Heart left ventricle (tissue), 16 donors: ENCODE measurements at regions not wholly inside any gene's neighbourhood (a gene's known extent, or its start where the extent isn't known, plus 50 kb on each side); places are given as distances from the start of the nearest gene placed in this dataset.
A peak's percentile ranks its signal among the peaks of the same experiment; 100 is the strongest.

Source experiments
- ATAC-seq, 4 donors: fragments of 200-7000 bp; cut with Tn5 transposase; one replicate each; pipeline ENCODE4 v1.9.1; 2020 to 2022; ENCODE audit warnings: moderate library complexity in 4 of 4, mild to moderate bottlenecking in 3 of 4, moderate number of reproducible peaks in 1 of 4
- DNase-seq, 5 donors: peaks; one replicate each; pipeline ENCODE4 v3.0.0-alpha.2; 2020
- H3K27ac ChIP-seq, 12 donors: fragments of 200-600 bp; sonication (generic) in 4 of 12; one replicate each; pipeline versions ENCODE4 v1.5.0 to v1.8.0; 2016 to 2022; ENCODE audit warnings: mild to moderate bottlenecking in 2 of 12
- H3K27me3 ChIP-seq, 9 donors: fragments of 200-600 bp; sonication (generic) in 2 of 9; one replicate each; pipeline versions ENCODE4 v1.5.1 to v1.8.0; 2016 to 2022; ENCODE audit warnings: mild to moderate bottlenecking in 3 of 9
- H3K36me3 ChIP-seq, 9 donors: fragments of 200-600 bp; sonication (generic) in 2 of 9; one replicate each; pipeline versions ENCODE4 v1.5.0 to v1.8.0; 2018 to 2022; ENCODE audit warnings: mild to moderate bottlenecking in 2 of 9
- H3K4me1 ChIP-seq, 12 donors: fragments of 200-600 bp; sonication (generic) in 4 of 12; one replicate each; pipeline versions ENCODE4 v1.5.0 to v1.8.0; 2016 to 2022; ENCODE audit warnings: mild to moderate bottlenecking in 3 of 12
- H3K4me3 ChIP-seq, 12 donors: fragments of 200-600 bp; sonication (generic) in 4 of 12; one replicate each; pipeline versions ENCODE4 v1.5.0 to v1.8.0; 2017 to 2022; ENCODE audit warnings: mild to moderate bottlenecking in 9 of 12, moderate library complexity in 4 of 12
- H3K9me3 ChIP-seq, 12 donors: fragments of 200-600 bp; sonication (generic) in 4 of 12; one replicate each; pipeline versions ENCODE4 v1.5.0 to v1.8.0; 2016 to 2022; ENCODE audit warnings: mild to moderate bottlenecking in 1 of 12
- CTCF ChIP-seq, 12 donors: fragments of 200-600 bp; sonication (generic) in 4 of 12; IDR thresholded peaks; one replicate each; pipeline versions ENCODE4 v1.5.0 to v1.8.0; 2018 to 2022; ENCODE audit warnings: antibody characterized with exemption in 12 of 12, mild to moderate bottlenecking in 5 of 12
- POLR2A ChIP-seq, 2 donors: fragments of 450-650 bp; IDR thresholded peaks; one replicate each; pipeline ENCODE4 v1.6.1; 2017; ENCODE audit warnings: antibody characterized with exemption in 2 of 2, mild to moderate bottlenecking in 2 of 2, moderate library complexity in 2 of 2
- WGBS, 4 donors: extraction: QIAGEN DNeasy Blood & Tissue Kit in 2 of 4; methylation state at CpG; one replicate each; pipeline versions ENCODE4 v1.1.5 to v1.1.7; 2013 to 2018; 5-methylcytosine and 5-hydroxymethylcytosine counted together
- intact Hi-C, 10 donors: fragments of 100-400 bp; cut with DNase I; formaldehyde crosslinking; loops; one replicate each; pipeline versions ENCODE4 v1.11.1 to v1.14.2; 2022
- donor health status: ischemic (EF 13 %, LVEDD 7.1; RV severe dilation, severe dysfunction).
- donor health status: healthy with polysubstance abuse.
- donor health status: DM: no; HTN: yes; CAD: no.
- donor health status: DM: no; HTN: no; CAD: no.
- donor health status: ischemic (EF 25% LVEDD 6.9; RV normal size, moderate dysfunction).
- donor health status: ischemic (EF 25% LVEDD 5.7; RV mildly dilated, moderate dysfunction).
- donor health status: healthy.
- donor health status: DM: yes; HTN: yes; CAD: no.
- donor health status: ischemic (EF 35%, LVEDD 5.7; RV mildly dilated, moderate dysfunction).
- donor health status: nonischemic (EF 11% LVEDD 7.7; RV severe dilation, severe dysfunction).
- donor health status: DM: yes; HTN: yes; CAD: no.
- donor health status: PGD.
- donor health status: ischemic (EF 29% LVEDD 5.4; RV normal size, mild dysfunction).
- donor health status: nonischemic (EF 23%, LVEDD 6.1; RV moderate dilation, normal function).

GRCh38 chr21:25103500-25104207 is 503.6 kb downstream of the MRPL39 start:
- peaks cover 0 to 3% (median 0%) of the 10 kb centered on the region in 12 donors for H3K9me3 ChIP-seq
- H3K4me1 ChIP-seq: no peaks in the 10 kb centered on the region
- DNase-seq (no peak), ATAC-seq (no peak)
- intact Hi-C loops: no loop called here
- TF ChIP-seq CTCF (IDR thresholded peaks at IDR 0.05): no peak
- no peak for TF ChIP-seq POLR2A (IDR thresholded peaks at IDR 0.05)
- no peak overlapping the region for H3K27ac ChIP-seq
- no peaks in the 10 kb centered on the region for H3K27me3 ChIP-seq
- H3K4me3 ChIP-seq: no peak overlapping the region
- no peaks in the 10 kb centered on the region for H3K36me3 ChIP-seq

GRCh38 chr21:25097648-25098047 is 509.6 kb downstream of the MRPL39 start:
- ATAC-seq (no peak), DNase-seq (no peak)
- TF ChIP-seq CTCF (IDR thresholded peaks at IDR 0.05): no peak
- TF ChIP-seq POLR2A (IDR thresholded peaks at IDR 0.05): no peak
- H3K4me3 ChIP-seq: no peak overlapping the region
- H3K27ac ChIP-seq: no peak overlapping the region
- WGBS, 4 donors: 73 to 80% (median 77%) methylated on average over 2 of the region's 2 CpGs
- no peaks in the 10 kb centered on the region for H3K4me1 ChIP-seq
- H3K9me3 ChIP-seq: peaks cover 0 to 19% (median 0%) of the 10 kb centered on the region in 12 donors
- no peaks in the 10 kb centered on the region for H3K36me3 ChIP-seq
- no peaks in the 10 kb centered on the region for H3K27me3 ChIP-seq
- intact Hi-C loops: no loop called here

DNA sequence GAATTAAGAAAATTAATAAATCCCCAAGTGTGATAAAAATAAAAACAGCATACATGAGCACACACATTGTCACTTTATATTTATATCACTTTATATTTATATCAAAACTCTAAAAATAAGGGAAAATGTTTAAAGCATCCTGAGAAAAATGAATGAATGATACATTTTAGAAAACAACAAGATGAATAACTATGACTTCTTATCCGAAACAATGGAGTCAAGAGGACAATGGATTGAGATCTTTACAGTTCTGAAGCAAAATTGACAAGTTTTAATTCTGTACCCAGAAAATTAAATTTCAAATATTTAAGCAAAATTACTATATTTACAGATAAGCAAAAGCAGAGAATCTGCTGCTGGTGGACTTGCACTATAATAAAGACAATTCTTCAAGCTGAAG is 512.6 kb downstream of the MRPL39 start:
- intact Hi-C loops: no loop called here
- Histone ChIP-seq H3K9me3 (peaks cover 0 to 19% (median 2%) of the 10 kb centered on the region in 12 donors), H3K27ac (no peak overlapping the region), H3K36me3 (no peaks in the 10 kb centered on the region), H3K4me3 (no peak overlapping the region), H3K27me3 (no peaks in the 10 kb centered on the region), H3K4me1 (no peaks in the 10 kb centered on the region)
- 71 to 80% (median 77%) methylated on average over 1 of the region's 1 CpG for WGBS, 4 donors
- TF ChIP-seq CTCF (IDR thresholded peaks at IDR 0.05) (no peak), POLR2A (IDR thresholded peaks at IDR 0.05) (no peak)
- ATAC-seq (no peak), DNase-seq (no peak)

DNA sequence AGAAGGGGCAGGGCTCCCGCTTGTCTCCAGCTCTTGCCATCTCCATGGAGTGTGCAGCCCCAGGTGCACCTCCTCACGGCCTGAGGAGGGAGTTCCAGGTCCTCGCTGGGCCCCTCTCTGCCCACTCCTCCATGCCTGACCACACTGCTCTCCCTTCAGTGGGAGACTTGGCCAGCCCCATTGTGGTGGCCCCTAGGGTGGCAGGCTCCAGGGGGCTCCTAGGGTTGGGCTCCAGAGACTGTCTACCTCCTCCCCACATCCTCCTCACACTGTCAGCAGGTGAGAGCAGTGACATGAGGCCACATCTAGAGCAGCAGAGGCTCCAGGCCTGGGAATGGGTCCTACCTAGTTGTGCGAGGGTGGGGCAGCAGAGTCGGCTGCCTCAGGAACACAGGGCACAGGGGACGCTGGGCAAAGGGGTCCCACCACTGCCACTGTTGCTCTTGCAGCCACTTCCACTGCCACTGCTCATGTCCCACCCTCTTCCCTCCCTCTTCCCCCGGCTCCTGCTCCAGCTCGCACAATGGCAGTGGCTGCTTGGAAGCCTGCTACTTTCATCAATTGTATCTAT is 514.8 kb downstream of the MRPL39 start:
- peaks cover 0 to 19% (median 2%) of the 10 kb centered on the region in 12 donors for H3K9me3 ChIP-seq
- TF ChIP-seq CTCF (IDR thresholded peaks at IDR 0.05) (no peak), POLR2A (IDR thresholded peaks at IDR 0.05) (no peak)
- ATAC-seq: peak in 1 of 4 donors; percentile 27
- no peak for DNase-seq
- H3K4me1 ChIP-seq: no peaks in the 10 kb centered on the region
- 80 to 87% (median 83%) methylated on average over 8 of the region's 8 CpGs for WGBS, 4 donors
- intact Hi-C loops: no loop called here
- no peaks in the 10 kb centered on the region for H3K27me3 ChIP-seq
- H3K4me3 ChIP-seq: no peak overlapping the region
- H3K27ac ChIP-seq: no peak overlapping the region
- no peaks in the 10 kb centered on the region for H3K36me3 ChIP-seq
